Endodermal cell (in vitro differentiated cells): ENCODE measurements at regions not wholly inside any gene's neighbourhood (a gene's known extent, or its start where the extent isn't known, plus 50 kb on each side); places are given as distances from the start of the nearest gene placed in this dataset.

Source experiments
- DNase-seq: peaks from one replicate; pipeline ENCODE4 v3.0.0-alpha.2; 2017
- H3K27ac ChIP-seq: 2 replicates; pipeline ENCODE4 v1.5.1; 2013; ENCODE audit warnings: mild to moderate bottlenecking, low read depth, low read length, moderate library complexity
- H3K27me3 ChIP-seq: 2 replicates; pipeline ENCODE4 v1.6.1; 2013; ENCODE audit warnings: mild to moderate bottlenecking, low read length, moderate library complexity; ENCODE audit not compliant: insufficient read depth, control insufficient read depth, poor library complexity, severe bottlenecking
- H3K36me3 ChIP-seq: 2 replicates; pipeline ENCODE4 v1.7.0; 2013; ENCODE audit warnings: mild to moderate bottlenecking, low read length, moderate library complexity; ENCODE audit not compliant: control insufficient read depth, insufficient read depth
- H3K4me1 ChIP-seq: one replicate; pipeline ENCODE4 v1.7.0; 2013; ENCODE audit warnings: low read length; ENCODE audit not compliant: control insufficient read depth, insufficient read depth
- H3K4me3 ChIP-seq: 2 replicates; pipeline ENCODE4 v1.5.1; 2013; ENCODE audit warnings: mild to moderate bottlenecking, low read length, moderate library complexity
- H3K9ac ChIP-seq: 2 replicates; pipeline ENCODE4 v1.6.1; 2013; ENCODE audit warnings: mild to moderate bottlenecking, low read length, moderate library complexity; ENCODE audit not compliant: poor library complexity, severe bottlenecking; ENCODE audit errors: extremely low read depth
- H3K9me3 ChIP-seq: 2 replicates; pipeline ENCODE4 v1.6.1; 2013; ENCODE audit warnings: mild to moderate bottlenecking, low read length, moderate library complexity; ENCODE audit not compliant: control insufficient read depth
- H3K27ac Mint-ChIP-seq: 2 replicates; pipeline ENCODE4 v1.8.0; 2020; ENCODE audit warnings: mixed read lengths
- H3K27me3 Mint-ChIP-seq: 2 replicates; pipeline ENCODE4 v1.8.0; 2021; ENCODE audit warnings: mild to moderate bottlenecking, mixed read lengths; ENCODE audit not compliant: insufficient read depth
- H3K36me3 Mint-ChIP-seq: 2 replicates; pipeline ENCODE4 v1.8.0; 2020; ENCODE audit warnings: low read depth, mixed read lengths
- H3K4me1 Mint-ChIP-seq: 2 replicates; pipeline ENCODE4 v1.8.0; 2020; ENCODE audit warnings: mixed read lengths
- H3K4me3 Mint-ChIP-seq: 2 replicates; pipeline ENCODE4 v1.8.0; 2020; ENCODE audit warnings: mild to moderate bottlenecking, moderate library complexity, mixed read lengths
- H3K9me3 Mint-ChIP-seq: 2 replicates; pipeline ENCODE4 v1.8.0; 2020; ENCODE audit warnings: mild to moderate bottlenecking, mixed read lengths
- WGBS, 2 experiments: methylation state at CpG; one replicate each; pipeline versions ENCODE4 v1.1.5 to v1.1.7; 2013; ENCODE audit warnings: missing lambda C conversion rate in 2 of 2, mixed read lengths in 1 of 2; ENCODE audit not compliant: insufficient coverage in 1 of 2, insufficient read length in 1 of 2; 5-methylcytosine and 5-hydroxymethylcytosine counted together
- TF ChIP-seq, protein P1 (sequence below): fragments of 200-600 bp; sonication (generic); conservative IDR thresholded peaks from 2 replicates; pipeline ENCODE4 v1.5.0; 2021; ENCODE audit warnings: antibody characterized with exemption, mild to moderate bottlenecking

DNA sequence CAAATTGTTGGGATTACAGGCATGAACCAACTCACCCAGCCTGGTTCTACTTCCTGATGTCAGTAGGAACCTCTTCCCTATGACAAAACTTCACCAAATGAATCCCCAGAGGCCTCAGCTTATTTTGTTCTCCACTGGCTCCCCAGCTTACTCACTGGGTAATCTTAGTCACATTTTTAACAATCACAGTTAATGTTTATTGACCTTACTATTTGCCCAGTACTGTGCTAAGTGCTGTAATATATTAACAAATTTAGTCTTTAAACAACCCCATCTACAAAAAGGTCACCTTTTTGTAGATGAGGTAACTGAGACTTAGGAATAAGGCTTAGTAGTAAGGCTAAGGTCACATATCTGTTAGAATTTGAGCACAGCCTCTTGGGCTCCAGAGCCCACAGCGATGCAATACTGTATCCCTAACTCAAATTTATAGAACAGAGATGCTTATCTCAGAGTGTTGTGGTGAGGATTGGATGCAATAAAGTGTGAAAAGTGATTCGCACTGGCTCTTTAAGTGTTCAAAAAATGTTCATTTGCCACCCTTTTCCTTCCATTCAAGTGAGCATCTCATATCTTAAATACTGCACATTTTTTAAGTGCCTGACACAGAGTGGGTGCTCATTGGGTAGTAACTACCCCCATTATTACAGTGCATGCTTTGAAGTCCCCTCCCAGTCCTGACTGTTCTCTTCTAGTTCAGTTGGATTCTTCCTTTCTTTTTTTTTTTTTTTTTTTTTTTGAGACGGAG is 146.4 kb upstream of the ARHGAP5 start:
- no peaks in the 10 kb centered on the region for H3K9me3 Mint-ChIP-seq
- no peak for DNase-seq
- TF ChIP-seq, protein P1, sequence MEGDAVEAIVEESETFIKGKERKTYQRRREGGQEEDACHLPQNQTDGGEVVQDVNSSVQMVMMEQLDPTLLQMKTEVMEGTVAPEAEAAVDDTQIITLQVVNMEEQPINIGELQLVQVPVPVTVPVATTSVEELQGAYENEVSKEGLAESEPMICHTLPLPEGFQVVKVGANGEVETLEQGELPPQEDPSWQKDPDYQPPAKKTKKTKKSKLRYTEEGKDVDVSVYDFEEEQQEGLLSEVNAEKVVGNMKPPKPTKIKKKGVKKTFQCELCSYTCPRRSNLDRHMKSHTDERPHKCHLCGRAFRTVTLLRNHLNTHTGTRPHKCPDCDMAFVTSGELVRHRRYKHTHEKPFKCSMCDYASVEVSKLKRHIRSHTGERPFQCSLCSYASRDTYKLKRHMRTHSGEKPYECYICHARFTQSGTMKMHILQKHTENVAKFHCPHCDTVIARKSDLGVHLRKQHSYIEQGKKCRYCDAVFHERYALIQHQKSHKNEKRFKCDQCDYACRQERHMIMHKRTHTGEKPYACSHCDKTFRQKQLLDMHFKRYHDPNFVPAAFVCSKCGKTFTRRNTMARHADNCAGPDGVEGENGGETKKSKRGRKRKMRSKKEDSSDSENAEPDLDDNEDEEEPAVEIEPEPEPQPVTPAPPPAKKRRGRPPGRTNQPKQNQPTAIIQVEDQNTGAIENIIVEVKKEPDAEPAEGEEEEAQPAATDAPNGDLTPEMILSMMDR = no peak

DNA sequence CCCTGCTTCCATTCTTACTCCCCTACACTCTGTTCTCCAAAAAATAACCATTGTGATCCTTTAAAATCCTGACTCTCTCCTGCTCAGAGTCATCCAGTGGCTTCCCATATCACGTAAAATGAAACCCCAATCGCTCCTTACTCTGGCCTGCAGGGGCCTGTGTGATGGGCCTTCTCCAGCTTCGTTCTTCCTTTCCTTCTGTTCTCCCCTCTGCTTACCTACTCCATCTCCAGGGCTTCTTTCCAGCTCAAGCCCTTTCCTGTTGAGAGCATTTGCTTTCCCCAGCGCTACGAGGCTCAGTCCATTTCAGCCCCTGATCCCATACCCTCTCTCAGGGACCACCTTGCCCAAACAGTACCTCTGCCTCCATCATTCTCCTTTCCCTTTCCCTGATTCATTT is 144.4 kb upstream of the ARHGAP5 start:
- H3K4me3 Mint-ChIP-seq = no peak overlapping the region
- no peak overlapping the region for H3K4me3 ChIP-seq
- peaks cover 16% of the 10 kb centered on the region for H3K4me1 Mint-ChIP-seq
- TF ChIP-seq, protein P1 = peak; percentile 38
- no peak overlapping the region for H3K9ac ChIP-seq
- no peaks in the 10 kb centered on the region for H3K27me3 Mint-ChIP-seq
- H3K4me1 ChIP-seq = no peaks in the 10 kb centered on the region
- no peaks in the 10 kb centered on the region for H3K36me3 ChIP-seq
- peak; percentile 57 for DNase-seq
- no peaks in the 10 kb centered on the region for H3K9me3 Mint-ChIP-seq
- H3K36me3 Mint-ChIP-seq = no peaks in the 10 kb centered on the region
- 83% methylated on average over 3 to 5 of the region's 5 CpGs for WGBS, 2 experiments
- H3K27ac ChIP-seq = no peak overlapping the region
- no peaks in the 10 kb centered on the region for H3K27me3 ChIP-seq
- H3K27ac Mint-ChIP-seq = no peak overlapping the region
- H3K9me3 ChIP-seq = no peaks in the 10 kb centered on the region

More for the DNA sequence above, 146.4 kb upstream of the ARHGAP5 start:
- H3K36me3 ChIP-seq = no peaks in the 10 kb centered on the region
- no peaks in the 10 kb centered on the region for H3K4me1 ChIP-seq
- Mint-ChIP-seq H3K27ac (no peak overlapping the region), H3K27me3 (no peaks in the 10 kb centered on the region), H3K4me3 (no peak overlapping the region), H3K36me3 (no peaks in the 10 kb centered on the region), H3K4me1 (peaks cover 23% of the 10 kb centered on the region)
- H3K9ac ChIP-seq = no peak overlapping the region
- whole genome bisulfite sequencing, 2 experiments = 91% methylated on average over 3 of the region's 3 CpGs; no CpG with 5 or more reads in 1 of the 2 experiments
- no peaks in the 10 kb centered on the region for H3K9me3 ChIP-seq
- no peak overlapping the region for H3K27ac ChIP-seq
- H3K27me3 ChIP-seq = no peaks in the 10 kb centered on the region
- H3K4me3 ChIP-seq = no peak overlapping the region

DNA sequence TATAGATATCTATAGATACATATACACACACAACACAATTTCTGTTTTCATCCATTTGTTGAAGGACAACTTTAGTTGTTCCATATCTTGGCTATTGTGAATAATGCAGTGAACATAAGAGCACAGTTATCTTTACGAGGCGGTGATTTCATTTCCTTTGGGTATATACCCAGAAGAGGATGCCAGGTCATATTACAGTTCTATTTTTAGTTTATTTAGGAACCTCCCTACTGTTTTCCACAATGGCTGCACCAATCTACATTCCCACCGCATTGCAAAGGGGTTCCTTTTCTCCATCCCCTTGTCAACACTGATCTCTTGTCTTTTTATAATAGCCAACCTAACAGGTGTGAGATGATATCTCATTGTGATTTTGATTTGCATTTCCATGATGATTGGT is 143.4 kb upstream of the ARHGAP5 start:
- Mint-ChIP-seq H3K27me3 (no peaks in the 10 kb centered on the region), H3K4me1 (peaks cover 13% of the 10 kb centered on the region), H3K4me3 (no peak overlapping the region), H3K27ac (no peak overlapping the region), H3K36me3 (no peaks in the 10 kb centered on the region), H3K9me3 (no peaks in the 10 kb centered on the region)
- H3K9me3 ChIP-seq = no peaks in the 10 kb centered on the region
- H3K27ac ChIP-seq = no peak overlapping the region
- no peaks in the 10 kb centered on the region for H3K4me1 ChIP-seq
- H3K36me3 ChIP-seq = no peaks in the 10 kb centered on the region
- no peak overlapping the region for H3K9ac ChIP-seq
- 78 to 79% methylated on average over 2 to 3 of the region's 3 CpGs for WGBS, 2 experiments
- TF ChIP-seq, protein P1 = no peak
- no peaks in the 10 kb centered on the region for H3K27me3 ChIP-seq
- no peak overlapping the region for H3K4me3 ChIP-seq
- no peak for DNase-seq
